ENCODE measurements at regions not wholly inside any gene's neighbourhood (a gene's known extent, or its start where the extent isn't known, plus 50 kb on each side); places are given as distances from the start of the nearest gene placed in this dataset.

DNA sequence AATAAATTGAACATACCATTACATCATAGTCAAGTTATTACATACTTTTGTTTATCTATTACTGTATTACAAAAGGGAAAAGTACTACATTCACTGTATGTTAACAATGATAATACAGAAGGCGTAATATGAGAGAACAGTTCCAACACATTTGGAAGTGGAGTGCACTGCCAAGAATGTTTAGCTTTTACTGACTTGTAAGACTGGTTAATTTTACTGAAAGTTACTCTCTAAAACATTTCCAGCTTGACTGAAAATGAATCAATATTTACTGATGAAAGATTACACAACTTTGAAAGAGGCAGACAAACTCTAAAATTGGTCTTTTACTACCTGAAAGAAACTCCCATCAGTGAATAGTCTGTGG lies 728.5 kb downstream of the FSCB start:
- CTCF ChIA-PET: no interaction called here
- ATAC-seq (ENCODE audit: low read depth): no peak
- intact Hi-C loops (cut with micrococcal nuclease): no loop called here

More for the DNA sequence above, 728.5 kb downstream of the FSCB start:
- Histone ChIP-seq H3K9me3 (ENCODE audit: control insufficient read depth, insufficient read depth, low read length) (no peaks in the 10 kb centered on the region), H3K56ac (ENCODE audit: extremely low read depth, insufficient read depth, low read length) (no peak overlapping the region), H3K9me1 (ENCODE audit: insufficient read depth, low read length) (no peaks in the 10 kb centered on the region), H2AK9ac (replicated peaks; ENCODE audit: low read depth, low read length, poor library complexity) (no peak overlapping the region), H4K8ac (ENCODE audit: low read depth in 2 of 2, low read length in 2 of 2) (no peak overlapping the region), H2BK20ac (ENCODE audit: low read depth, low read length) (no peak overlapping the region), H3K23ac (ENCODE audit: low read depth, low read length) (no peak overlapping the region), H3K4me3 (ENCODE audit: insufficient read depth, low read depth, low read length) (no peak overlapping the region), H2BK5ac (ENCODE audit: low read depth, low read length, poor library complexity, severe bottlenecking) (no peak overlapping the region), H4K91ac (ENCODE audit: insufficient read depth, low read depth, low read length) (no peak overlapping the region), H3K9ac (ENCODE audit: low read depth, low read length) (no peak overlapping the region), H2AFZ (replicated peaks; ENCODE audit: low read length, poor library complexity) (no peak overlapping the region), H3K4me2 (ENCODE audit: low read depth, low read length) (no peak overlapping the region), H4K5ac (ENCODE audit: low read depth, low read length) (no peak overlapping the region), H3K18ac (ENCODE audit: low read depth, low read length) (no peak overlapping the region), H2AK5ac (ENCODE audit: low read depth, low read length) (no peak overlapping the region), H3K27ac (ENCODE audit: insufficient read depth, low read length) (no peak overlapping the region), H3K27me3 (ENCODE audit: control insufficient read depth, insufficient read depth, low read length) (no peaks in the 10 kb centered on the region), H4K20me1 (ENCODE audit: insufficient read depth, low read length) (no peaks in the 10 kb centered on the region), H3K4me1 (ENCODE audit: control insufficient read depth, insufficient read depth, low read length) (no peaks in the 10 kb centered on the region), H3K36me3 (ENCODE audit: control insufficient read depth, insufficient read depth, low read length) (no peaks in the 10 kb centered on the region), H2BK15ac (ENCODE audit: low read depth, low read length) (no peak overlapping the region), H2BK120ac (ENCODE audit: low read depth, low read length) (no peak overlapping the region), H3K79me1 (ENCODE audit: low read depth in 1 of 2, low read length in 2 of 2) (no peaks in the 10 kb centered on the region), H3K14ac (replicated peaks; ENCODE audit: low read depth, low read length) (no peak overlapping the region), H3K4ac (ENCODE audit: low read depth, low read length) (no peak overlapping the region)
- BruUV-seq (replicated peaks): no TSS peak
- no peak for DNase-seq
- no CpG with 5 or more reads among the region's 1 CpG for WGBS, 2 experiments (ENCODE audit: extremely low coverage in 2 of 2, insufficient read length in 1 of 2)
- POLR2A ChIA-PET (ENCODE audit: unreplicated experiment): no interaction called here
- in situ Hi-C loops (cut with MboI; ENCODE audit: low sequenced_read_pairs): no loop called here
- TF ChIP-seq CEBPB (IDR thresholded peaks at IDR 0.05; ENCODE audit: low read depth, low read length) (no peak), RFX5 (IDR thresholded peaks at IDR 0.05; ENCODE audit: low read depth, low read length) (no peak), POLR2A (IDR thresholded peaks at IDR 0.05; ENCODE audit: low read depth, low read length) (no peak), SMC3 (IDR thresholded peaks at IDR 0.05; ENCODE audit: low read depth, low read length) (no peak), MXI1 (IDR thresholded peaks at IDR 0.05; ENCODE audit: borderline replicate concordance, low read depth, low read length) (no peak), CHD1 (IDR thresholded peaks at IDR 0.05; ENCODE audit: low read depth, low read length) (no peak), RCOR1 (IDR thresholded peaks at IDR 0.05; ENCODE audit: insufficient replicate concordance, low read length) (no peak), MAZ (IDR thresholded peaks at IDR 0.05; ENCODE audit: borderline replicate concordance, low read depth, low read length) (no peak), FOS (IDR thresholded peaks at IDR 0.05; ENCODE audit: low read depth, low read length) (no peak), MAFK (IDR thresholded peaks at IDR 0.05; ENCODE audit: low read depth, low read length) (no peak), RAD21 (IDR thresholded peaks at IDR 0.05; ENCODE audit: low read length) (no peak), BHLHE40 (IDR thresholded peaks at IDR 0.05; ENCODE audit: low read depth, low read length) (no peak), NFE2L2 (IDR thresholded peaks at IDR 0.05; ENCODE audit: low read depth, low read length) (no peak)
- TF ChIP-seq, protein P1, sequence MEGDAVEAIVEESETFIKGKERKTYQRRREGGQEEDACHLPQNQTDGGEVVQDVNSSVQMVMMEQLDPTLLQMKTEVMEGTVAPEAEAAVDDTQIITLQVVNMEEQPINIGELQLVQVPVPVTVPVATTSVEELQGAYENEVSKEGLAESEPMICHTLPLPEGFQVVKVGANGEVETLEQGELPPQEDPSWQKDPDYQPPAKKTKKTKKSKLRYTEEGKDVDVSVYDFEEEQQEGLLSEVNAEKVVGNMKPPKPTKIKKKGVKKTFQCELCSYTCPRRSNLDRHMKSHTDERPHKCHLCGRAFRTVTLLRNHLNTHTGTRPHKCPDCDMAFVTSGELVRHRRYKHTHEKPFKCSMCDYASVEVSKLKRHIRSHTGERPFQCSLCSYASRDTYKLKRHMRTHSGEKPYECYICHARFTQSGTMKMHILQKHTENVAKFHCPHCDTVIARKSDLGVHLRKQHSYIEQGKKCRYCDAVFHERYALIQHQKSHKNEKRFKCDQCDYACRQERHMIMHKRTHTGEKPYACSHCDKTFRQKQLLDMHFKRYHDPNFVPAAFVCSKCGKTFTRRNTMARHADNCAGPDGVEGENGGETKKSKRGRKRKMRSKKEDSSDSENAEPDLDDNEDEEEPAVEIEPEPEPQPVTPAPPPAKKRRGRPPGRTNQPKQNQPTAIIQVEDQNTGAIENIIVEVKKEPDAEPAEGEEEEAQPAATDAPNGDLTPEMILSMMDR (conservative IDR thresholded peaks at IDR 0.05; ENCODE audit: low read depth, low read length): no peak
- TF ChIP-seq, protein P2, sequence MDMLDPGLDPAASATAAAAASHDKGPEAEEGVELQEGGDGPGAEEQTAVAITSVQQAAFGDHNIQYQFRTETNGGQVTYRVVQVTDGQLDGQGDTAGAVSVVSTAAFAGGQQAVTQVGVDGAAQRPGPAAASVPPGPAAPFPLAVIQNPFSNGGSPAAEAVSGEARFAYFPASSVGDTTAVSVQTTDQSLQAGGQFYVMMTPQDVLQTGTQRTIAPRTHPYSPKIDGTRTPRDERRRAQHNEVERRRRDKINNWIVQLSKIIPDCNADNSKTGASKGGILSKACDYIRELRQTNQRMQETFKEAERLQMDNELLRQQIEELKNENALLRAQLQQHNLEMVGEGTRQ (IDR thresholded peaks at IDR 0.05; ENCODE audit: low read depth, low read length): no peak
- TF ChIP-seq, protein P3, sequence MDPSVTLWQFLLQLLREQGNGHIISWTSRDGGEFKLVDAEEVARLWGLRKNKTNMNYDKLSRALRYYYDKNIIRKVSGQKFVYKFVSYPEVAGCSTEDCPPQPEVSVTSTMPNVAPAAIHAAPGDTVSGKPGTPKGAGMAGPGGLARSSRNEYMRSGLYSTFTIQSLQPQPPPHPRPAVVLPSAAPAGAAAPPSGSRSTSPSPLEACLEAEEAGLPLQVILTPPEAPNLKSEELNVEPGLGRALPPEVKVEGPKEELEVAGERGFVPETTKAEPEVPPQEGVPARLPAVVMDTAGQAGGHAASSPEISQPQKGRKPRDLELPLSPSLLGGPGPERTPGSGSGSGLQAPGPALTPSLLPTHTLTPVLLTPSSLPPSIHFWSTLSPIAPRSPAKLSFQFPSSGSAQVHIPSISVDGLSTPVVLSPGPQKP (IDR thresholded peaks at IDR 0.05; ENCODE audit: borderline replicate concordance, low read depth, low read length): no peak
- dilution Hi-C loops (cut with HindIII; ENCODE audit: low sequenced_read_pairs, unreplicated experiment): no loop called here
